Activated CD8-positive, alpha-beta T cell treated with anti-CD3 and anti-CD28 coated beads for 36 hours (primary cell): ENCODE measurements at regions not wholly inside any gene's neighbourhood (a gene's known extent, or its start where the extent isn't known, plus 50 kb on each side); places are given as distances from the start of the nearest gene placed in this dataset.

Source experiments
- ATAC-seq: fragments of 200-7000 bp; cut with Tn5 transposase; one replicate; pipeline ENCODE4 v1.10.0; 2021; ENCODE audit warnings: mild to moderate bottlenecking, moderate library complexity
- CTCF ChIA-PET: fragments of 350-600 bp; sonication (Branson Sonifier 250); formaldehyde crosslinking; loops from one replicate; lab custom pipeline; 2021; ENCODE audit warnings: antibody characterized with exemption; lab: Charles Lee
- POLR2A ChIA-PET: fragments of 350-600 bp; sonication (Branson Sonifier 250); formaldehyde crosslinking; loops from one replicate; lab custom pipeline; 2021; ENCODE audit warnings: antibody characterized with exemption; lab: Charles Lee
- DNase-seq: peaks from one replicate; pipeline ENCODE4 v3.0.0-alpha.2; 2020
- H3K27ac Mint-ChIP-seq: one replicate; pipeline ENCODE4 v1.8.0; 2021; ENCODE audit warnings: mild to moderate bottlenecking, mixed read lengths
- H3K27me3 Mint-ChIP-seq: one replicate; pipeline ENCODE4 v1.8.0; 2021; ENCODE audit warnings: mixed read lengths
- H3K36me3 Mint-ChIP-seq: one replicate; pipeline ENCODE4 v1.8.0; 2021; ENCODE audit warnings: low read depth, mixed read lengths
- H3K4me1 Mint-ChIP-seq: one replicate; pipeline ENCODE4 v1.8.0; 2021; ENCODE audit warnings: low read depth, mixed read lengths
- H3K4me3 Mint-ChIP-seq: one replicate; pipeline ENCODE4 v1.8.0; 2021; ENCODE audit warnings: mild to moderate bottlenecking, moderate library complexity, mixed read lengths
- H3K9me3 Mint-ChIP-seq: one replicate; pipeline ENCODE4 v1.8.0; 2021; ENCODE audit warnings: mixed read lengths
- intact Hi-C: fragments of 100-400 bp; cut with micrococcal nuclease; formaldehyde crosslinking; loops from one replicate; pipeline ENCODE4 v1.10.0; 2022
- TF ChIP-seq, protein P1 (sequence below): fragments of 200-600 bp; IDR thresholded peaks from one replicate; pipeline ENCODE4 v1.8.0; 2022; ENCODE audit warnings: antibody characterized with exemption, mild to moderate bottlenecking

GRCh38 chr13:22232186-22232585 is 561.3 kb downstream of the FGF9 start:
- DNase-seq (no peak), ATAC-seq (no peak)
- TF ChIP-seq, protein P1, sequence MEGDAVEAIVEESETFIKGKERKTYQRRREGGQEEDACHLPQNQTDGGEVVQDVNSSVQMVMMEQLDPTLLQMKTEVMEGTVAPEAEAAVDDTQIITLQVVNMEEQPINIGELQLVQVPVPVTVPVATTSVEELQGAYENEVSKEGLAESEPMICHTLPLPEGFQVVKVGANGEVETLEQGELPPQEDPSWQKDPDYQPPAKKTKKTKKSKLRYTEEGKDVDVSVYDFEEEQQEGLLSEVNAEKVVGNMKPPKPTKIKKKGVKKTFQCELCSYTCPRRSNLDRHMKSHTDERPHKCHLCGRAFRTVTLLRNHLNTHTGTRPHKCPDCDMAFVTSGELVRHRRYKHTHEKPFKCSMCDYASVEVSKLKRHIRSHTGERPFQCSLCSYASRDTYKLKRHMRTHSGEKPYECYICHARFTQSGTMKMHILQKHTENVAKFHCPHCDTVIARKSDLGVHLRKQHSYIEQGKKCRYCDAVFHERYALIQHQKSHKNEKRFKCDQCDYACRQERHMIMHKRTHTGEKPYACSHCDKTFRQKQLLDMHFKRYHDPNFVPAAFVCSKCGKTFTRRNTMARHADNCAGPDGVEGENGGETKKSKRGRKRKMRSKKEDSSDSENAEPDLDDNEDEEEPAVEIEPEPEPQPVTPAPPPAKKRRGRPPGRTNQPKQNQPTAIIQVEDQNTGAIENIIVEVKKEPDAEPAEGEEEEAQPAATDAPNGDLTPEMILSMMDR, result no peak
- H3K9me3 Mint-ChIP-seq, result no peaks in the 10 kb centered on the region
- peaks cover 21% of the 10 kb centered on the region for H3K4me1 Mint-ChIP-seq
- no peak overlapping the region for H3K4me3 Mint-ChIP-seq
- H3K27me3 Mint-ChIP-seq, result no peaks in the 10 kb centered on the region
- ChIA-PET POLR2A (no interaction called here), CTCF (interaction anchor here (0.9 kb wide), 1 partner anchor 165 kb away, joined by 3 read pairs; no protein-coding TSS in a partner anchor)
- no peak overlapping the region for H3K27ac Mint-ChIP-seq
- intact Hi-C loops, result no loop called here
- no peaks in the 10 kb centered on the region for H3K36me3 Mint-ChIP-seq

DNA sequence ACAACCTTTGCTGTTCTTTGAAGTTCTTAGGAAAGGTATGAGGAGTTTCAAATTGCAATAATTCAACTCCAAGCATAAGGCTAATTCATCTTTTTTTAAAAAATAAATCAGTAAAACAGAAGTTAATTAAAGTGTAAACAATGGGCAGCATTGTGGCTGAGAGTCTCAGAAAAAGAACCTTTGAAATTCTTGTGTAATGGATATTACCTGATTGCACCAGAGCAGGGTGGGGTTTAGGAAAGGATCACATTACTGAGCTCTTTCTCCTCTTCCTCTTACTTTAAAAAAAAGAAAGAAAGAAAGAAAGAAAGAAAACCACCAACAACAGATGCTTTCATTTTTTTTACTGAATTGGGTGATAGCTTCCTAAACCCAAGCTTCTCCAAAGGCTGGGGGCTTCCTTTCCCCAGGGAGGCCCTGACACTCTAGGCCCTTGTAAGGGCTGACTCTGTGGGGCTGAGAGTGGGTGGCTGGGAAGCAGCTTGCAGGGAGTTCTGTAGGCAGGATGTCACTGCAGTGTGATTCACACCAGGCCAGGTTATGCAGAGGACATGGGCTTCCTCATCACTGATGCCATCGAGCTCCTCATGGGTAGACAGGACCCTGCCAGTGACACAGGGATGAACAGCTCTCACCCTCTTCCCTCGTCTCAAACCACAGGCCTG is 564.5 kb downstream of the FGF9 start:
- Mint-ChIP-seq H3K27me3 (no peaks in the 10 kb centered on the region), H3K4me1 (peaks cover 11% of the 10 kb centered on the region), H3K4me3 (no peak overlapping the region), H3K36me3 (no peaks in the 10 kb centered on the region), H3K9me3 (no peaks in the 10 kb centered on the region), H3K27ac (no peak overlapping the region)
- TF ChIP-seq, protein P1, result no peak
- ChIA-PET POLR2A (interaction anchor here (0.5 kb wide), 1 partner anchor 384 kb away, joined by 4 read pairs; no protein-coding TSS in a partner anchor), CTCF (no interaction called here)
- intact Hi-C loops, result no loop called here
- ATAC-seq (peak; percentile 55), DNase-seq (peak; percentile 30)

DNA sequence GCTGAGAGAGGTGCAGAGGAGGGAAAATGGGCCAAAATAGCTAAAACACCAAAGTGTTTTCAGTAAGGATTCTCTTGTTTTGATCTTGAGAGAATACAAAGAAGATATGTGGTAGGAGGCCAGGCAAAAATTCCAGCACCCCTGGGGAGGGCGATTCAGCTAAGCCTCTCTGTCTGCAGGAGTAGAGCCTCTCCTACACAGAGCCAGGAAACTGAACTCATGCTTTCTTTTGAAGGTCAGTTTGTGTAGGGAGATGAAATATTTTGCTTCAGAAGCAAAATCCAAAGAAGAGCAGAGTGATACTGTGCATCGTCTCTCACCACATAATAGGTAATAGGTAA is 565.0 kb downstream of the FGF9 start:
- no peak overlapping the region for H3K27ac Mint-ChIP-seq
- intact Hi-C loops, result no loop called here
- CTCF ChIA-PET, result no interaction called here

GRCh38 chr13:22238269-22238668 is 567.4 kb downstream of the FGF9 start:
- TF ChIP-seq, protein P1, result no peak
- Mint-ChIP-seq H3K27me3 (no peaks in the 10 kb centered on the region), H3K4me1 (peaks cover 7% of the 10 kb centered on the region), H3K36me3 (no peaks in the 10 kb centered on the region), H3K27ac (no peak overlapping the region), H3K4me3 (no peak overlapping the region), H3K9me3 (no peaks in the 10 kb centered on the region)
- DNase-seq, result no peak
- ChIA-PET CTCF (no interaction called here), POLR2A (no interaction called here)
- ATAC-seq, result no peak
- intact Hi-C loops, result no loop called here

More for the DNA sequence above, 565.0 kb downstream of the FGF9 start:
- Mint-ChIP-seq H3K4me1 (peaks cover 8% of the 10 kb centered on the region), H3K27me3 (no peaks in the 10 kb centered on the region), H3K9me3 (no peaks in the 10 kb centered on the region), H3K36me3 (no peaks in the 10 kb centered on the region), H3K4me3 (no peak overlapping the region)
- POLR2A ChIA-PET, result interaction anchor here (0.5 kb wide), 1 partner anchor 383 kb away, joined by 4 read pairs; no protein-coding TSS in a partner anchor
- DNase-seq (no peak), ATAC-seq (no peak)
- TF ChIP-seq, protein P1, result no peak

GRCh38 chr13:22240716-22241115 is 569.8 kb downstream of the FGF9 start:
- Mint-ChIP-seq H3K27ac (no peak overlapping the region), H3K9me3 (no peaks in the 10 kb centered on the region), H3K27me3 (no peaks in the 10 kb centered on the region), H3K4me3 (no peak overlapping the region), H3K36me3 (no peaks in the 10 kb centered on the region), H3K4me1 (peaks cover 3% of the 10 kb centered on the region)
- intact Hi-C loops, result no loop called here
- POLR2A ChIA-PET, result no interaction called here
- DNase-seq (no peak), ATAC-seq (no peak)
- CTCF ChIA-PET, result no interaction called here
- TF ChIP-seq, protein P1, result no peak
